ENCODE measurements at regions not wholly inside any gene's neighbourhood (a gene's known extent, or its start where the extent isn't known, plus 50 kb on each side); places are given as distances from the start of the nearest gene placed in this dataset.

GRCh38 chr17:73950593-73950914, 252.9 kb upstream of the RPL38 start:
- no peak for TF ChIP-seq EZH2 (IDR thresholded peaks at IDR 0.05; ENCODE audit: low read depth, low read length, severe bottlenecking)
- TF ChIP-seq ATF3 (IDR thresholded peaks at IDR 0.05; ENCODE audit: insufficient read depth, low read depth, low read length) = no peak
